HepG2 (cell line): ENCODE measurements at regions not wholly inside any gene's neighbourhood (a gene's known extent, or its start where the extent isn't known, plus 50 kb on each side); places are given as distances from the start of the nearest gene placed in this dataset.

Experiments
- POLR2A ChIP-seq, 2 experiments: IDR thresholded peaks; 2 replicates each; pipeline ENCODE4 v1.6.1; 2011; ENCODE audit warnings: low read depth in 2 of 2, low read length in 2 of 2, mild to moderate bottlenecking in 1 of 2, moderate library complexity in 1 of 2; ENCODE audit not compliant: insufficient read depth in 1 of 2
- TCF7L2 ChIP-seq: IDR thresholded peaks from 2 replicates; pipeline ENCODE4 v1.6.1; 2011; ENCODE audit warnings: mild to moderate bottlenecking, low read depth, low read length, moderate library complexity
- TEAD2 ChIP-seq: sonication (generic); formaldehyde crosslinking; IDR thresholded peaks from 2 replicates; pipeline ENCODE4 v1.9.0; 2021; ENCODE audit warnings: missing genetic modification reagents

- TF ChIP-seq TCF7L2 (no peak), POLR2A (IDR thresholded peaks at IDR 0.05; ENCODE audit: insufficient read depth in 1 of 2, low read depth in 2 of 2, low read length in 2 of 2) (no peak), TEAD2 (CRISPR knock-in tag) (no peak)
Measured at GRCh38 chrY:8121825-8122224, 1210.3 kb upstream of the AMELY start.
